Gastrocnemius medialis (tissue), 4 donors: ENCODE measurements at regions not wholly inside any gene's neighbourhood (a gene's known extent, or its start where the extent isn't known, plus 50 kb on each side); places are given as distances from the start of the nearest gene placed in this dataset.

Experiments
- POLR2A ChIP-seq, 2 donors: fragments of 450-650 bp; IDR thresholded peaks; one replicate each; pipeline ENCODE4 v1.6.1; 2017; ENCODE audit warnings: antibody characterized with exemption in 2 of 2, mild to moderate bottlenecking in 2 of 2, moderate library complexity in 2 of 2
- TF ChIP-seq, protein P1 (sequence below), 5 experiments: fragments of 450-650 bp in 3 of 5; fragments of 200-600 bp in 2 of 5; sonication (generic) in 2 of 5; IDR thresholded peaks in 4 of 5; conservative IDR thresholded peaks in 1 of 5; 1 replicate in 4 of 5; 2 replicates in 1 of 5; pipeline ENCODE4 v1.5.1; 2016 to 2019; ENCODE audit warnings: antibody characterized with exemption in 5 of 5, mild to moderate bottlenecking in 3 of 5, moderate library complexity in 3 of 5

DNA sequence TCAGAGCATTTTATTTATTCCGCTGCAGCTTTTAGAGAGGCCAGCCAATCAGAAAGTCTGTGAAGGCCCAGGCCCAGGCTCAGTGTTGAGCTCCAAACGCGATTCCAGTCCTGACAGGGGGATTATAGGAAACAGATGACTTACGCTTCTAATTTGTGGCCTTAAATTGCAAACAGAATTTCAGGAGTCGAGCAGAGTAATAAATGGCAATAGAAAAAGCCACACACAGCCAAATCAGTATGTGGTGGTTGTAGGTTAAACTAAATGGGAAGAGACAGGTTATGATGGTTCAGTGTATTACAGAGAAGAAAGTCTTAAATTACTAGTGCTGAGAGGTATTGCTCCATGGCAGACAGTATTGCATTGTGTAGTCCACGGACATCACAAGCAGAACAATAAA, 131.0 kb upstream of the ZEB2 start:
- TF ChIP-seq, protein P1, sequence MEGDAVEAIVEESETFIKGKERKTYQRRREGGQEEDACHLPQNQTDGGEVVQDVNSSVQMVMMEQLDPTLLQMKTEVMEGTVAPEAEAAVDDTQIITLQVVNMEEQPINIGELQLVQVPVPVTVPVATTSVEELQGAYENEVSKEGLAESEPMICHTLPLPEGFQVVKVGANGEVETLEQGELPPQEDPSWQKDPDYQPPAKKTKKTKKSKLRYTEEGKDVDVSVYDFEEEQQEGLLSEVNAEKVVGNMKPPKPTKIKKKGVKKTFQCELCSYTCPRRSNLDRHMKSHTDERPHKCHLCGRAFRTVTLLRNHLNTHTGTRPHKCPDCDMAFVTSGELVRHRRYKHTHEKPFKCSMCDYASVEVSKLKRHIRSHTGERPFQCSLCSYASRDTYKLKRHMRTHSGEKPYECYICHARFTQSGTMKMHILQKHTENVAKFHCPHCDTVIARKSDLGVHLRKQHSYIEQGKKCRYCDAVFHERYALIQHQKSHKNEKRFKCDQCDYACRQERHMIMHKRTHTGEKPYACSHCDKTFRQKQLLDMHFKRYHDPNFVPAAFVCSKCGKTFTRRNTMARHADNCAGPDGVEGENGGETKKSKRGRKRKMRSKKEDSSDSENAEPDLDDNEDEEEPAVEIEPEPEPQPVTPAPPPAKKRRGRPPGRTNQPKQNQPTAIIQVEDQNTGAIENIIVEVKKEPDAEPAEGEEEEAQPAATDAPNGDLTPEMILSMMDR (IDR thresholded peaks at IDR 0.05 in 4 of 5, conservative IDR thresholded peaks at IDR 0.05 in 1 of 5): no peak
- no peak for TF ChIP-seq POLR2A (IDR thresholded peaks at IDR 0.05)
